ENCODE measurements at regions not wholly inside any gene's neighbourhood (a gene's known extent, or its start where the extent isn't known, plus 50 kb on each side); places are given as distances from the start of the nearest gene placed in this dataset.

DNA sequence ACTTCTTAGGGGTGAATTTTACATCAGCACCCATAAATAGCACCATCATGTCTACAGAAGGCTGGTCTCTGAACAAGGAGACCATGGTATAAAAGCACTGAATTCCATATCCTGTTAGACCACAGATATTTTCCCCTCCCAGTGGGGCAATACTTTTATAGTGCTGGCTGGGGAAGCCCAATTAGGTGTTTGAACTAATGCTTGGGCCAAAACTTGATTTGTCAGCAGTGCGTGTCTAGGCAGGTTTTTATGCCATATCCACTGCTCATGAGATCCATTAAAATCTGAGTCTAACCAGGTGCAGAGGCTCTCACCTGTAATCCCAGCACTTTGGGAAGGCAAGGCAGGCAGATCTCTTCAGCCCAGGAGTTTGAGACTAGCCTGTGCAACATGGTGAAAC, 623.0 kb downstream of the NPHP4 start:
- no peak for DNase-seq (ENCODE audit: low spot score)
- in situ Hi-C loops (cut with HindIII; ENCODE audit: low sequenced_read_pairs) = no loop called here

DNA sequence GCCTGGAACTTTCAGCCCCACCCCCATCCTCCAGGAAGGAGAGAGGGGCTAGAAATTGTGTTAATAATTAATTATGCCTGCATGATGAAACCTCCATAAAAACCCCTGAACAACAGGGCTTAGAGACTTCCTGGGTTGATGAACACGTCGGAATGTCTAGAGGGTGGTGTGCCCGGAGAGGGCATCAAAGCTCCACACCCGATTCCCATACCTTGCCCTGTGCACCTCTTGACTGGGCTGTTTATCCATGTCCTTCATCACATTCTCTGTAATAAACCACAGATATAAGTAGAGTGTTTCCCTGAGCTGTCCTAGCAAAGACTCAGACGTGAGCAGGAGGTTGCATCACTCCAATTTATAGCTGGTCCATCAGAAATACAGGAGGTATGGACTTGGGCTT, 624.0 kb downstream of the NPHP4 start:
- DNase-seq (ENCODE audit: low spot score) = no peak
- in situ Hi-C loops (cut with HindIII; ENCODE audit: low sequenced_read_pairs) = no loop called here

DNA sequence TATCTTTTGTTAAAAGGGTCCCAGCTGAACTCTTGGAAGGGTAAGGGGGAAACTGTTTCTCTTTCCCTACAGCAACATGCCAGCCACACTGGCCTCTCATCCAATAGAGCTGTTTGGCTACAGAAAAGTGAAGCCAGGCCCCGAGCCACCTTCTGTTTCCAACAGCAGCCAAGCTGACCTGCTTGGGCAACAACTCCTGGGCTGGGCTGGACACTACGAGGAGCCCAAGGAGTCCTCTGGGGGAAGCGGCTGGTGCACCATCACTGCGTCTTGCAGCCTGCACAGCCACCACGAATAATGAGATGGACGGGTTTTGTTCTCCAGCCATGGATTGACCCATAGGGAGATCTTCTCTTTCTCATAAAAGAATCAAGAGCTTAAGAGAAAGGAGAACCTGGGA, 624.9 kb downstream of the NPHP4 start:
- no peak for DNase-seq (ENCODE audit: low spot score)
- in situ Hi-C loops (cut with HindIII; ENCODE audit: low sequenced_read_pairs) = no loop called here

GRCh38 chr1:5365751-5366150, 626.5 kb downstream of the NPHP4 start:
- no peak for DNase-seq (ENCODE audit: low spot score)
- in situ Hi-C loops (cut with HindIII; ENCODE audit: low sequenced_read_pairs) = no loop called here

DNA sequence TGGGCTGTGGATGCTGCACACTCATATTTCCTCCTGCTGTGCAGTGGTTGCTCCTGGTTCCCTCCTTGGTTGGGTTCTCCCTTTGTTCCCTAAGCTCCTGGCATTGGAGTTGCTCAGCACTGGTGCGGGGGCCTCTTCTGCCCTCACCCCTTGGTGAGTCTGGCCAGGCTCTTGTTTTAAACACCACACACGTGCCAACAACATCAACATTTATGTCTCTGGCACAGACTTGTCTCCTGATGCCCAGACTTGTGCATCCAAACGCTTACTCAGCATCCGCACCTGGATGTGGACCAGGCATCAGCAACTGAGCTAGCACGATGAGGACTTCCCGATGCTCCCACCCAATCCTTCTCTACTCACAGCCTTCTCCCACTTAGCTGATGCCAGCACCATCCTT, 627.6 kb downstream of the NPHP4 start:
- in situ Hi-C loops (cut with HindIII; ENCODE audit: low sequenced_read_pairs) = no loop called here
- no peak for DNase-seq (ENCODE audit: low spot score)

DNA sequence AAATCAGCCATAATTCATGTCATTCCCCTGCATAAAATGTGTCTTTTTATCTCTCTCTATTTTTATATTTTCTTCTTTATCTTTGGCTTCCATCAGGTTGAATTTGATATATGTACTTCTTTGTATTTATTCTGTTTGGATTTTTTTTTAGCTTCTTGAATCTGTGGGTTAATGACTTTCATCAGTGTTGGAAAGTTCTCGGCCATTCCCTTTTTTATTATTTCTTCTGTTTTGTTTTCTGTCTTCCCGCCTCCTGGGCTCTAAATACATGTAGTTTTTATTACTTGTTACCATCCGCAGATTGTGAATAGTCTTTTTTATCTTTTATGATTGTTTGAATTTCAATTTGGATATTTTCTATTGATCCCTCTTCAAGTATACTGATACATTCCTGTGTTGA, 637.5 kb downstream of the NPHP4 start:
- DNase-seq (ENCODE audit: low spot score) = no peak
- in situ Hi-C loops (cut with HindIII; ENCODE audit: low sequenced_read_pairs) = no loop called here

DNA sequence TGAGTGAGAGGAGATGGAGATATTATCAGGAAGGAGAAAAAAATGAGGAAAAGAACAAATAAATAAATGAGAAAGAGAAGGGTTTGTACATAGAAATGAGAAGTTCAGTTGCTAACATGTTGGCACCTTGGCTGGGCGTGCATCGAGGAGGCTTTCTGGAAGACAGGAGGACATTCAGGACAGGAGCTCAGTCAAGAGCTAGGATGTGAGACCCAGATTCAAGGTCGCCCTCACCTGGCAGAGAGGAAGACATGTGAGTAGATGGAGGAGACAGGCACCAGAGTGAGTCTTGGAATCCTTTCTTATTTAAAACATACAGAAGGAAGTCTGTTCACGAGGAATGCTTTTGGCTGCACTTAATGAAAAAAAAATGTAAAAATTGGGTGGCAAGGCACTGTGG, 640.9 kb downstream of the NPHP4 start:
- DNase-seq (ENCODE audit: low spot score) = no peak

GRCh38 chr1:5349526-5349925, 642.7 kb downstream of the NPHP4 start:
- in situ Hi-C loops (cut with HindIII; ENCODE audit: low sequenced_read_pairs) = no loop called here
- no peak for DNase-seq (ENCODE audit: low spot score)

More for the DNA sequence above, 640.9 kb downstream of the NPHP4 start:
- in situ Hi-C loops (cut with HindIII; ENCODE audit: low sequenced_read_pairs) = no loop called here

GRCh38 chr1:5348732-5349465, 643.3 kb downstream of the NPHP4 start:
- no peak for DNase-seq (ENCODE audit: low spot score)
- in situ Hi-C loops (cut with HindIII; ENCODE audit: low sequenced_read_pairs) = no loop called here

DNA sequence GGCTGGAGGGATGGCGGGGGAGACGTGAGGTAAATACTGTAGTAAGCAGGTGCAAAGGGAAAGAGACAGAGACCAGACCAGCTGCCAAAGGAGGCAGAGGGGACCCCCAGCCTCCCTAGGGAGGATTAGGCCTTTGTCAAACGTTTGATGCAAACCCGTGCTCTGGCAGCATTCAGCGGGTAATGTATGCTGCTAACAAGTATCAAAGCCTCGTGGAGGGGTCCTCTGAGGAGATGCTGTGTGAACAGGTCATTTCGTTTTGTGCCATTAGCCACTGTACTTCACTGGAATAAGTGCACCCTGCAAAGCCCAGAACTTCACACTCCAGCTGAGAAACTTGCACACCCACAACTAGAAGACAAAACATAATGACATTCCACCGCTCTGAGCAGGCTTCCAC, 644.5 kb downstream of the NPHP4 start:
- no peak for DNase-seq (ENCODE audit: low spot score)
- in situ Hi-C loops (cut with HindIII; ENCODE audit: low sequenced_read_pairs) = no loop called here

GRCh38 chr1:5345556-5345955, 646.7 kb downstream of the NPHP4 start:
- no peak for DNase-seq (ENCODE audit: low spot score)
- in situ Hi-C loops (cut with HindIII; ENCODE audit: low sequenced_read_pairs) = no loop called here

DNA sequence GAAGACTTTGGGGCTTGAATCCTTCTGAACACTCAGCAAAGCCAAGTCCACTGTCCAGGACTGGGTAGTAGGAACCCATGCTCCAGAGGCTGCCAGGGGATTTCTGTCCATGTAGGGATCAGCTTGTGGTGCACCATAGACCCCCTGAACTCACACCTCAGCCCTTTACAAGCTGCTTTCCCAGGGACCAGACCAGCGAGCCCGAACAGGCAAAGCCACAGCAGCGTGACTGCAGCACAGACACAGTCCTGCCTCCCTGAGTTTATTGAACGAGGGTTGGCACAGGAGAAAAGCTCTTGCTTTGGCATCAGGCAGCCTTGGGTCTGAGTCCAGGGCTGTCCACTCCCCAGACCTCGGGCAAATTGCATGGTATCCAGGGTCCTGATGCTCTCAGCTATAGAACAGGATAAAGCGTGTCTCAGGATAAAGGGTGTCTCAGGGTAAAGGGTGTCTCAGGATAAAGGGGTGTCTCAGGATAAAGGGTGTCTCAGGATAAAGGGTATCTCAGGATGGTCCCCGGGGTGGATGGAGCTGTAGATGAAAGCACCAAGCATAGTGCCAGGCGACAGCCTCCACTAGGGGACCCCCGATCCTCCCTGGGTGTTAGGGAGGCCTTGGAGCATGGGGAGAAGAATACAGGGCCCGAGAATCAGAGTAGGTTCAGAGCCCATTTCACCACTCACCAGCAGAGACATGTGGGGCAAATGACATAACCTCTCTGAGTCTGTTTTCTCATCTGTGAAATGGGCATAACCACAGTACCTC, 648.8 kb downstream of the NPHP4 start:
- no peak for DNase-seq (ENCODE audit: low spot score)
- in situ Hi-C loops (cut with HindIII; ENCODE audit: low sequenced_read_pairs) = no loop called here

GRCh38 chr1:5342830-5343229, 649.4 kb downstream of the NPHP4 start:
- DNase-seq (ENCODE audit: low spot score) = no peak
- in situ Hi-C loops (cut with HindIII; ENCODE audit: low sequenced_read_pairs) = no loop called here

DNA sequence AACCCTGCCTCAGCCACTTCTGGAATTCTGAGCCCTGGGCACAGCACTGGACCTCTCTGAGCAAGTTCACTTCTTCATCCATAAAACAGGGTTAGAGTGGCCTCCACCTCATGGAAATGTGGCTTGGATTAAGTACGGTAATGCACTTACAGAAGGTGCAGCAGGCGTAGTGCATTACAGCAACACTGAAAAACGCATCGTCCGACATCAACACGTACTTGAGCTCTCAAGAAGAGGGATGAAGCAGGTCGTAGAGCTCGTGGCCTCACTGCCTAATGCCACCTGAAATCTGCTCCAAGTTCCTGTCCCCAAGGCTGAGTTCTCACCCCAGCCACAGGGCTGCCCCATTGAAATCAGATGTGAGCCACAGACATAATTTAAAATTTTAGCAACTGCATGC, 650.1 kb downstream of the NPHP4 start:
- in situ Hi-C loops (cut with HindIII; ENCODE audit: low sequenced_read_pairs) = no loop called here
- no peak for DNase-seq (ENCODE audit: low spot score)

- in situ Hi-C loops (cut with HindIII; ENCODE audit: low sequenced_read_pairs) = no loop called here
- DNase-seq (ENCODE audit: low spot score) = no peak
These were observed 650.8 kb downstream of the NPHP4 start for GRCh38 chr1:5341471-5341870.

DNA sequence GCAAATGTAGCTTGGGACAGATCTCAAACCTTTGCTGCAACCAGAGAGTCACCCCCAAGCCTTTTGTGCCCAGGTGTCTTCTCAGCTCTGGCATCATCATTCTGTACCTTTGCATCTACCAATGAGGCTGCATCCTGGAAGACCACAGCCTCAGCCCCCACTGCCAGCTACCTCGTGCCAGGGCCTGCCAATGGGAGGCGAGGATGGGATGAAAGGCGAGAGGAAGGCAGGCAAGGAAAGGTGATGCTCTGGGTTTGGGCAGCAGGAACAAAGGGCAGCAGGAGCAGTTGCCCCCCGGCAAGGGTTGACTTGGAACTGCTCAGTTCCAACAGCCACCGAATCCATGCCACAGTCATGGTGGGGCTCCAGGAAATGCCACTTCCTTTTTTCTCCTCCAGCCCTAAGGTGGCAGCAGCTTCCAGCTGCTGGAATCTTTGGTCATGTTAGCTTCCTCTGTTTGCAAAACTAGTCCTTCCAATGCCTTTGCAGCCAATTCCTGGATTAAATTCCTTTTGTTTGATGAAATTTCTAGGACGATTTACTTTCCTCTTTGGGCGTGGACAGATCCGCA, 651.6 kb downstream of the NPHP4 start:
- in situ Hi-C loops (cut with HindIII; ENCODE audit: low sequenced_read_pairs) = no loop called here
- DNase-seq (ENCODE audit: low spot score) = no peak

DNA sequence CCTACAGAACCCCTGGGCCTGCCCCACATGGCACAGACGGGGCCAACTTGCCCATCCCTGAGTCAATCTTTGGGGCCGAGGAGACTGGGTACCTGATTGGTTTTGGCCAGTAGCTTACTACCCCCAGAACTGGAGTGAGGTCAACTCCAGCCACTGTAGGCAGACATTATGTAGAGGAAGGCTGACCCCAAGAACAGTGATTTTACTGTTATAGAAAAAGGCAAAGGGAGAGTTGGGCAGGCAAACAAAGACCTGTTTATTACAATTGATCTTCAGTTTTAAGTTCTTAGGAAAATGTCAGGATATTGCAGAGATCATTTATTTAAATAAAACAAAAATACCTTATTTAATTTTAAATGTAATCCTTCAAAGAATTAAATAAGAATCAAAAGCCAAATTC, 653.8 kb downstream of the NPHP4 start:
- DNase-seq (ENCODE audit: low spot score) = no peak
- in situ Hi-C loops (cut with HindIII; ENCODE audit: low sequenced_read_pairs) = no loop called here

DNA sequence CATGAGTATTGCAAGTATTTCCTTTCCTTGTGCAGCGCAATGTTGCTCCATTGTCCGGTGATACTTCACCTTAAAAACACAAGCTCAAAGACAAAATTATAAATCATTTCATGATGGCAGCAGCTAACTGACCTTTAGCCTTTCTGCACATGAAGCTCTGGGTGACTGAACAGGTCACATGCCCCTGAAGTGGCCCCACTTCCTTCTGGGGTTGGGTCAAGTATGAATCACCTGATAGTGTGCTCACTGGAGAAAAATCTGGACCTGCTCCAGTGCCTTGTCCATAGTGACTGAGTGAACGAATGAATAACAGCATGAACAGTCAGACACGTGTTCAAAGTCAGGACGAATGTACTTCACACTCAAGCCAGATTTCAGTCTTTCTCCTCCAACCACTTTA, 658.9 kb downstream of the NPHP4 start:
- no peak for DNase-seq (ENCODE audit: low spot score)
- in situ Hi-C loops (cut with HindIII; ENCODE audit: low sequenced_read_pairs) = no loop called here

GRCh38 chr1:5331101-5331500, 661.1 kb downstream of the NPHP4 start:
- DNase-seq (ENCODE audit: low spot score) = no peak
- in situ Hi-C loops (cut with HindIII; ENCODE audit: low sequenced_read_pairs) = no loop called here

- in situ Hi-C loops (cut with HindIII; ENCODE audit: low sequenced_read_pairs) = no loop called here
- DNase-seq (ENCODE audit: low spot score) = no peak
These were observed 663.0 kb downstream of the NPHP4 start for GRCh38 chr1:5329068-5329739.

All from G401 (cell line).